Skeletal muscle cell (primary cell): ENCODE measurements at regions not wholly inside any gene's neighbourhood (a gene's known extent, or its start where the extent isn't known, plus 50 kb on each side); places are given as distances from the start of the nearest gene placed in this dataset.

Source experiments
- DNase-seq: peaks from one replicate; pipeline ENCODE4 v3.0.0-alpha.2; 2010; ENCODE audit warnings: low read depth
- H3K4me3 ChIP-seq: 2 replicates; pipeline ENCODE4 v1.5.1; 2011; ENCODE audit warnings: low read depth, mild to moderate bottlenecking, control low read depth, low read length, moderate library complexity

DNA sequence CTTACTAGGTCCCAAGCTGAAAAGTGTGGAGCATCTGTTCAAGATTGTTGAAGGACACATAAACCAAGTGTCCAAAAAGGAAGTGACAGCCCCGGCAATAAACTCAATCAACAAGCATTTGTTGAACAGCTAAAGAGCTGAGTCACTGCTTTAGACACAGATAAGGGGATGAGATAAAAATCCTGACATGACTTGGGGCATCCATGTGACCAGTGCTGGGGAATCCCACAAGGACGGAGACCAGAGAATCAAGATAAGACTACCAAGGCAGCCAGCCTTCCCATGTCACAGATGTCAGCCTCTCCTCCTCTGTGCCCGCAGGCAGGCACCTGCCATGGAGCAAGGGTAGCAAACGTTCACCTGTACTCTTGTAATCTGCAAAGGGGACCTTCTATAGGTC, 118.6 kb upstream of the KAZN start:
- no peak for DNase-seq
- no peak overlapping the region for H3K4me3 ChIP-seq

- DNase-seq, result no peak
Observed at GRCh38 chr1:14482784-14483450, 115.6 kb upstream of the KAZN start.

DNA sequence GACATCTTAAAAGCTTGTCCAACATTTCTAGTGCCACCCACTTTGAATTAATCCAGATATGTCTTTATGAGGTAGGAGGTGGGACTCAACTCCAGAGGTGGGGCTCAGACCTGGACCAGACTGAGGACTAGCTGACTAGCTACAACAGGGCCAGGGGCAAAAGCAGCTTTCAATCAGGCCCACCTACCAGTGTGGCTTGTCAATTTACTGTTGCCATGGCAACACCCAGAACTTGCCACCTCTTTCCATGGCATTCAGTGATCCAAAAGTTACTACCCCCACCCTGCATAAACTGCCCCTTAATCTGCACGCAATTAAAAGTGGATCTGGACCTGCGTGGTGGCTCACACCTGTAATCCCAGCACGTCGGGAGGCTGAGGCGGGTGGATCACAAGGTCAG, 113.2 kb upstream of the KAZN start:
- no peak overlapping the region for H3K4me3 ChIP-seq
- no peak for DNase-seq

More at GRCh38 chr1:14482784-14483450, 115.6 kb upstream of the KAZN start:
- no peak overlapping the region for H3K4me3 ChIP-seq

DNA sequence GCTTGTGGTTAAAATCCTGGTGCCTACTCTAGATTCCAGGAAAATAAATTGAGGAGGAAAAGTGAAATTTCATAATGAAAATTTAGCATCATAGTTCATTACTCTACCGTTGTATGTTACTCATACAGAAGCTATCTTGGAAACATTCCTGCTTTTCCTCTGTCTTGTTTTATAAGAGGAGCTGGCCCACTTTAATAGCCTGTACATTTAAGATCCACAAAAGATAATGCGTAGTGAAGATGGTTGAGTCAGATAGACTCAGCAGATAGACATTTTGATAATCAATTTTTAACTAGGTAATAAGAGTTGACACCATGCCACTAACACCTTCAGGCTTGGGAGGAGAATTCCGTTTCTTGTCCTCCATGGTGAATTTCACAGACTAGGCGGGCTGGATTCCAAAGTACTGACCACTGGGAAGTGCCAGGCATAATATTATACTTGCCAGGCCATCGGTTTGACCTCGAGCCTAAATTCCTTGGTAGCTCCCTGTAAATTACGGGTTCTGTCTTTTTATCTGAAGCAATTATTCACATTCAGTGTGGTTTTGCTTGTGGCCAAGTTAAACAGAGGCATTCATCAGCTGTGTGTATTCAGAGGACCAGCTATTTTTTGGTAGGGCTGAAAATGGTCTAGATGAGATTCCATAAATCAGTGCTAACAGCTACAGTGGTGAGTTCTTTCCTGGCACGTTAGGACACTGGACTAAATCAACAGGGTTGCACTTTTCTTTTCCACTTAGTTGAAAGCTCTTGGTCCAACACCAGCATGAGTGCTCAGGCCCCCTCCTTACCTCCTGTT, 111.9 kb upstream of the KAZN start:
- H3K4me3 ChIP-seq, result no peak overlapping the region
- DNase-seq, result peak; percentile 59

DNA sequence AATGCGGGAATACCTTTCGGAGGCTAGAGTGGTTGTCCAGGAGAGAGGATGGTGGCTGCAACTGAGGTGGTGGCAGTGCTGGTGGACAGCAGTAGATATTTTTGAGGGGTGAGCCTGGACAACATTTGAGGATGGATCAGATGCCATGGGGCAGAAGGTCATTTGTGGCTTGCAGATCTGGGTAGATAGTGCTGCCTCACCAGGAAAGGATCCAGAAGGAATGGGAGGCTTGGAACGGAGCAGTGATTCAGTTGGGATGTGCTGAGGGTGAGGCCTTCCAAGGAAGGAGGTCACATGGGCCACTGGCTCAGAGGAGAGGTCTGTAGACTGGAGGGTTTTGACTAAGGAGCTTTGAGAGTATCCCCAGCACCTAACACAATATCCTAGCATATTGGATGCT, 110.8 kb upstream of the KAZN start:
- no peak for DNase-seq
- no peak overlapping the region for H3K4me3 ChIP-seq

DNA sequence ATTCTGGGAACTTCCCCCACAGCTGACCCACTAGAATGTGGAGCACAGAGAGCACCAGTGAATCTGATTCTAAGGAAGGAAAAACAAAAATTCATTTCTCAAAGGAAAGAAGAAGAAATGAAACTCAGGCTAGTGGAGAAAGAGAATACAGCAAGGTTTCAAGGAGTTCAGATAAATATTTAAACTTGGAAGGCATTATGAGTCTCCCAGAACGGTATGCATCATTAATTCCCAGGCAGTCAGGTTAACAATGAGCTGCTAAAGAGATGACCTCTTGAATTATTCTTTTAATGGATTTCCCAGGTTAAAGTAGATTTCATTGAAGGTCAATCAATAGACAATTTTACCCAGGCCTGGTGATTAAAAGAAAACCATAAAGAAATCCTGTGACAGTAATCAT, 103.6 kb upstream of the KAZN start:
- no peak for DNase-seq
- no peak overlapping the region for H3K4me3 ChIP-seq

DNA sequence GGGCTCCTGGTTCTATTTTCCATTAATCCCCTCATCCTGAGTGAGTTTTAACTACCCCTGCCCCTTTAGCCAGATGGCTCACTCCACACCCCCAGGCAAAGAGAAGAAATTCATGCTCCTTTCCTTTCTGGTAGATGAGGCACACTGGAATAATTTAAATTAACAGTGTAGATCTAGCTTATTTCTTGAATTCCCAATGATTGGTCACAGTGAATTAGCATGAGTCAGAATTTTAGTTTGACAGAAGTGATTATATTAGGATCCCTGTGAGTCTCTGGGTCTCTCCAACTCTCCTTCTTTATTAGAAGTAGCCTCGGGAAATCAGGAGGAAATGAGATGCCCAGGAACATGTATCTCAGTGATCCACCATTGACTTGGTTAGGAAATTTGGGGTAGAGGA, 103.1 kb upstream of the KAZN start:
- H3K4me3 ChIP-seq, result no peak overlapping the region
- DNase-seq, result no peak

- H3K4me3 ChIP-seq, result no peak overlapping the region
- no peak for DNase-seq
Observed at GRCh38 chr1:14495996-14496395, 102.5 kb upstream of the KAZN start.

- H3K4me3 ChIP-seq, result no peak overlapping the region
- DNase-seq, result no peak
Observed at GRCh38 chr1:14498839-14499238, 99.6 kb upstream of the KAZN start.

- DNase-seq, result no peak
- no peak overlapping the region for H3K4me3 ChIP-seq
Observed at GRCh38 chr1:14499312-14500040, 99.0 kb upstream of the KAZN start.

GRCh38 chr1:14500041-14500440, 98.4 kb upstream of the KAZN start:
- H3K4me3 ChIP-seq, result no peak overlapping the region
- DNase-seq, result no peak

GRCh38 chr1:14500912-14501311, 97.6 kb upstream of the KAZN start:
- no peak overlapping the region for H3K4me3 ChIP-seq
- DNase-seq, result no peak

GRCh38 chr1:14504517-14504916, 94.0 kb upstream of the KAZN start:
- no peak overlapping the region for H3K4me3 ChIP-seq
- DNase-seq, result no peak

DNA sequence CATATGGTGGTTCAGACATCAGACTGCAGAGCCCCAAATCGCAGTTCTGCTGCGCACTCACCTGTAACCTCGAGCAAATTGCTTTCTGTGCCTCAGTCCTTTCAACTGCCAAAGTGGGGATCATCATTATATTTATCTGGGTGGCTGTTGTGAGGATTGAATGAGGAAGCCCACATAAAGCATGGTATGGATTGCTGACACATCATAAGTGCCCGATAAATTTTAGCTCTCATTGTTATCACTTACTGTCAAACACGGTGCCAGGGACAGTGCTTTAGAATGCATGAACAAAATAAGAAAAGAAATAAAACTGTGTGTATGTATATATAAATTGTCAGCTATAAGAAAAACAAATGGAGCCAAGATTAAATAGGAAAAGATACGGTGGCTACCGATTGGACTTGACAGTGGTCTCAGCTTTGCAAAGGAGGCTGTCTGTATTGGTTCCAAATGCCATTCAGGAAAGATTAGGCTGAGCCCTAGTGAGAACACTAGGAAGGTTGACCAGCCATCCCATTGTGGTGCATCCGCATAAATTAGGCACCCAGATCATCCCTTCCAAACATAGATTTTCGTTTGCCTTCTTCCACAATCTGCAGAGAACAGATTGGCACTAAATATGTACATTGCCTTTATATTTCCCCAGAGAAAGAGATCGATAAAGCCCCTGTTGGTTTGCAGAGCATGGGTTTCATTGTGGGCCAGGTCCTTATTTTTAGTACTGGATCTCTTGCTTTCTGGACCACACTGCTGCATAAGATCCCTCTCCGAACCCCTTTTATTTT, 91.8 kb upstream of the KAZN start:
- H3K4me3 ChIP-seq, result no peak overlapping the region
- DNase-seq, result no peak

DNA sequence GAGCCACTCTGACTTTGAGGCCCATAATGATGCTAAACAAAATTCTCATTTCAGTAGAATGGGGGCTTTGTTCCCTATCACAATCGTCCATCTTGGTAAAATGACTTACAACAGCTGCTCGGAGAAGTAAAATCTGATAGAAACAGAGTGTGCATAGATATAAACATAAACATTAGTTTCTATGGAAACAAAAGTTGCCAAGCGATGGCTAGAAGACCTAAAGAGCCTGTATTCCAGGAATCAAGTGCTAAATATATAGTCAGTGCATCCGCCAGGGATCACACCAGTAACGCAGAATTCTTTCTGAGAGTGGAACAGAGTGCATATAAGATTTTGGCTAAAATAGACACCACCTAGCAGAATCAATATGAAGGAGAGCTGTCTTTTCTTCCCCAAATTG, 91.2 kb upstream of the KAZN start:
- H3K4me3 ChIP-seq, result no peak overlapping the region
- DNase-seq, result no peak

DNA sequence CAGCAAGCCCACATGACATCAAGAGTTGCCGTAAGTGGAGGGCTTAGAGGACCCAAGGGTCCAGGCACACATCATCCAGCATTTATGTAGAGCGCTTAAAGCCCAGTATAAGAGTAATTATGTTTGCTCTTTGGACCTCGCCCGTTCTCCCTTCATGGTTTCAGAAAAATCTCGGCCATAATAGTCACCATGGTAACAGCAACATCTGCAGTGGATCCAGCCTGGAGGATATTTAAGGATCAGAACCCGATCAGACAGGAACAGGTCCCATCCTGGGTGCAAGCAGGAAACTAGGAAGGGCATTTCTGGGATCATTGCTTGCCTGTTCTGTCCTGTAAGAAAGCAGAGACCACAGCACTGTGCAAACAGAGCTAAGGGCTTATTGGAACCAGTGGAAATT, 89.9 kb upstream of the KAZN start:
- no peak overlapping the region for H3K4me3 ChIP-seq
- DNase-seq, result no peak

GRCh38 chr1:14511166-14511680, 87.3 kb upstream of the KAZN start:
- DNase-seq, result no peak
- no peak overlapping the region for H3K4me3 ChIP-seq

GRCh38 chr1:14511796-14512585, 86.5 kb upstream of the KAZN start:
- no peak for DNase-seq

GRCh38 chr1:14513111-14513510, 85.4 kb upstream of the KAZN start:
- H3K4me3 ChIP-seq, result no peak overlapping the region
- no peak for DNase-seq

More at GRCh38 chr1:14511796-14512585, 86.5 kb upstream of the KAZN start:
- no peak overlapping the region for H3K4me3 ChIP-seq
